Astrocyte of the hippocampus (primary cell): ENCODE measurements at regions not wholly inside any gene's neighbourhood (a gene's known extent, or its start where the extent isn't known, plus 50 kb on each side); places are given as distances from the start of the nearest gene placed in this dataset.
"Not testable (repeated sequence)": the region's sequence is repeated elsewhere in the genome, so short reads cannot be mapped to it uniquely, and the experiment has no call there.

ENCODE experiments used
- DNase-seq: peaks from one replicate; pipeline ENCODE4 v3.0.0; 2011; ENCODE audit warnings: low read depth, low spot score

DNA sequence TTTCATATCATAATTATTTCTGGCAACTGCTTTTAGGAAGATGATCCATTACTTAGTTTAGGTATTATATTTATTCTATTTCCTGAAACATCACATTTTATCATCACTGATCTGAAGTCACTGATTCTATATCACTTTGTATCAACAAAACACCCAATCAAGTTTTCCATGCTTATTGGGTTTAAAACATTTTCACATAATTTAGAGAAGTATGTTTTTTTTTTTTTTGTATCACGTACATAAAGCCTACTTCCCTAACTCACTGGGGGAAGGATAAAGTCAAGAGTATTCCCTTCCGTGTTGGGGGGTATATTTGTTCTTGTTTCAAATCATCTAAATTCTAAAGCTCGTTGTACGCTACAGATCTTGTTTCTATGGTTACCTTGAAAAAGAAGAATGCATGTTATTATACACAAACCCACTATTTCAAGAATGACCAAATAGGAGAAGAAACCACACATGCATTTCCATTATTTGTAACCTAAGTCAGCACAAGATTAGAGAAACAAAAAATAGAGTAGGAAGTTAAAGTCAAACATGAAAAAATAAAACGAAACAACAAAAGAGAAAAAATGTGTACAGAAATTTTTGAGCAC, 637.2 kb upstream of the MIR17HG start:
- DNase-seq: peak; percentile 58

DNA sequence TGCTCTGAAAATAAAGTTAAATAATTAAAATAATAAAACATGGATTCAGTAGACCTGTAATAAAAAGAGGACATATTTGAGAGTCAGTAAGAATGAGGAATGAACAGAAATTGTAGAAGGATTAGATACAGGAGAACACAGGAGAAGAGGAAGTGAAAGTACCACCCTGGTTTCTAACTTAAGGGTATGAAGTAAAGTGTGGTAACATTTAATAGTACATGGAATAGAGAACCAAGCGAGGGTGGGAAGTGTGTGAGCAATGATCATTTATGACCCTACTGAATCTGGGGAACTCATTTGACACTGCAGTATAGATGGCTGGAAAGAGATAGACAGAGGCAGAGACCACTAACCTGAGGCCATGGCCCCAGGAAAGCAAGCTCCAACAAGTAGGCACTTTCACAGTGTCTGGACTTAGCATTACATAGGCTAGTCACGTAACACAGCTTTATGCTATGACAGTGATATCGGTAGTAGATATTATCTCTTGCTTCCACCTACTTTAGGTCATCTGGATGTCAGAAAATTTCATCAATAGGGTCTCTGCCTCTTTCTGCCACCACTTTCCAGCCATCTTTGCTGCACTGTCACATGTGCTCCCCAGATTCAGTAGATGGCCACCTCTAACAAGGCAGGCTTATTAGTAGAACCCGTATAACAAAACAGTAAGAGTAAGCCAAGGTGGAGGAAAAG, 633.9 kb upstream of the MIR17HG start:
- no peak for DNase-seq

DNA sequence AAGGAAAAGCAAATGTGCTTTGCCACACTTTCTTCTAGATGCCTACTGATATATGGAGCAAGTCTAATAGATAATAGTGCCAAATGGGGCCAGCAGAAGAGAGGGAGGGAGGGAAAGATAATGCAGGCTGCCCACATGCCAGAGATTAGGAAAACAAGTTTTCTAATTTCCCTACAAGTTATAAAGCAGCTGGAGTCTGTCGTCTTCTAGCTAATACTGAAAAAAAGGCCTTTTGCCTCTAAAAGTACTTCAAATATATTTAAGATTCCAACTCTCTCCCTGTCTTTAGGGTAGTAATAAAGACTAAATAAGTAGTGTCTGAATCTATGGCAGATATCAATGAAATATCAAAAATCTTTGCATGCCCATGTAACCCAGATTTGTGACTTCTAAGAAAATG, 632.0 kb upstream of the MIR17HG start:
- no peak for DNase-seq

DNA sequence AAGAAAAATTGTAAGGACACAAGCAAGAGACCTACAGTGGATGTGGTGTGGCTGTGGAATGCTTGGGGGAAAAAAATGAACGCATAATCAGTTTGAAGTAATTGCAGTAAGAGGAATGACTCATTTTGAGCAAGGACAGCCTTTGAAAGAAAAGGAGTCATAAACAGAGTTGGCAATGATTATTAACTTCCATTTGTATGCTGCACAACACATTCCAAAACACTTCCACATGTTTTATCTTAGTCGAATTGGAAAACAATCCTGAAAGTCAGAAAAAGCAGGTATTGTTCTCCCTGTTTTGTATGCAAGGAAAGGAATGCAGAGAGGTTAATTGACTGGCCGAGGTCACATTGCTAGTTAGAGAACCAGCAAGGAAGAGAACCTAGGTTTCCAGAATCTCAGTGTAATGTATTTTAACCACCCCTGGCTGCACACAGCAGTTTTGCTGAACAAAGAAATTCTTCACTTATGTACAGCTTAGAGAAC, 630.0 kb upstream of the MIR17HG start:
- DNase-seq: peak; percentile 94

DNA sequence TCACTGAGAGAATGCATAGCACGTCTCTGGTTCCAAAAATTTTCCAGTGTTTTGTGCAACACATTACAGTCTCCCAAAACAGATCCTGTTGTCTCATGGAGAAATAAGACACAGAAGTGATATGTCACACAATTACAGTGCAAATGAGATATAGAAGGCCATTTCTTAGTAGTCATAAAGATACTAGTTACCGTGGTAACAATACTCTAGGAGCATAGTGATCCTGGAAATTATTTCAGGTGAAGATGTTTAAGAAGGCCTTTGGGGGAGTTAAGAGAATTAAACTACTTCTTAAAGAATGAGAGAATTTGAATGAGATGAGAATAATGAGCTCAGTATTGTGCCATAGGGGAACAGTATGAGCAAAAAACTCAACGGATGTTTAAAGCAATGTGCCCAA, 628.0 kb upstream of the MIR17HG start:
- DNase-seq: no peak

DNA sequence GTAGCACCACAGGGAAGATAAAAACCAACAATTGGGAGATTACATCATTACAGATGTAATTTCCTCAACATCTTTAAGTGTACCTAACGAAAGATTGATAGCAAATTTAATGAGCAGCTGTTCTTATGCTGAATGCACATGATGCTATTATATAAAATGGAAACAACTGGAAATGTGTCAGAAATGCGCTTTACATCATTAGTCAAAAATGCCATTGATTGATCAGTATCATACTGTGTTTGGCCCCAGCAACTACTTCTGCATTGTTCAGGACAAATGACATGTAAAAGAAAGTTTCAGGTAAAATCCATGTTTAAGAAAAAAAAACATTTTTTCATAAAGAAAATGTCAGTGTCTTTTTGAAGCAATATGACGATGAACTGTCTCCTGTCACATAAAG, 625.5 kb upstream of the MIR17HG start:
- DNase-seq: no peak

DNA sequence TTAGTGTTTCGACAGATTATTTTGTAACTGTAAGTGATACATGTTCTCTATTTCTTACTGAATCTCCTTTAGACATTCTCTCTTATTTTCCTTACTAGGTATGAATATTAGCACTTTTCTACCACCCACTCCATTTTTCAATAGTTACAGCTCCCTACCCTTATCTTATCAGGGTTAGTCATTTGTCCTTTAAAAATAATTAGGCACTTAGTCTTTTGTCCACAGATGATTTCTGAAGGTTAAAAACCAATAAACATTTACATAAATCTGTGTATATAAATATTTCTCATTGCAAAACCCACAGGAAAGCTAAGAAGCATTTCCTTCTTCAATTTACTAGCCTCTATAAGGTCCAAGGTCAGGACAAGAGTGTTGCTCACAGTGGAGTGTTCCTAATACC, 624.1 kb upstream of the MIR17HG start:
- DNase-seq: no peak

DNA sequence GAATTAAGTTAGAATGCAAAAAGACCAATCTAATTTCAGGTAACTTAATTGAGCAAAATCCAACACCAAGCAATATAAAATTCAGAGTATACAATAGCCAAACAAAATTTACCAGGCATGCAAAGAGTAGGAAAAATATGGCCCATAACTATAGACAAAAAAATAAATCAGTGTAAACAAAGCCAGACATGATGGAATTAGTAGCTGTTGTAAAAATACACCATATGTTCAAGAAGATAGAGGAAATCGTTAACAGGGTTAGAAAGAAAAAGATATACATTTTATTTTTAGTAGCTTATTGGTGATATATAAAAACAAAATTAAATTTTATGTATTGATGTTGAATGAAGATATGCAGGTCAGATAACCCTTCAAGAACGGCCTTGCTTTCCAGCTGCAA, 621.1 kb upstream of the MIR17HG start:
- DNase-seq: no peak

DNA sequence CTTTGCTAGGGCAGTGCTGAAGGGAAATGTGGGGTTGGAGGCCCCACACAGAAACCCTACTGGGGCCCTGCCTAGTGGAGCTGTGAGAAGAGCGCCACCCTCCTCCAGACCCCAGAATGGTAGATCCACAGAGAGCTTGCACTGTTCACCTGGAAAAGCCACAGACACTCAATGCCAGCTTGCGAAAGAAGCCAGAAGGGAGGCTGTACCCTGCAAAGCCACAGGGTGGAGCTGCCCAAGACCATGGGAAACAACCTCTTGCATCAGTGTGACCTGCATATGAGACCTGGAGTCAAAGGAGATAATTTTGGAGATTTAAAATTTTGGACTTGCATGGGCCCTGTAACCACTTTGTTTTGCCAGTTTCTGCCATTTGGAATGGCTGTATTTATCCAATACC, 615.4 kb upstream of the MIR17HG start:
- DNase-seq: no peak

DNA sequence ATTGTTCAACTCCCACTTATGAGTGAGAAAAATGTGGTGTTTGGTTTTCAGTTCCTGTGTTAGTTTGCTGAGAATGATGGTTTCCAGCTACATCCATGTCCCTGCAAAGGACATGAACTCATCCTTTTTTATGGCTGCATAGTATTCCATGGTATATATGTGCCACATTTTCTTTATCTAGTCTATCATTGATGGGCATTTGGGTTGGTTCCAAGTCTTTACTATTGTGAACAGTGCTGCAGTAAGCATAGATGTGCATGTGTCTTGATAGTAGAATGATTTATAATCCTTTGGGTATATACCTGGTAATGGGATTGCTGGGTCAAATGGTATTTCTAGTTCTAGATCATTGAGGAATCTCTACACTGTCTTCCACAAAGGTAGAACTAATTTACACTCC, 613.0 kb upstream of the MIR17HG start:
- DNase-seq: not testable (repeated sequence)

DNA sequence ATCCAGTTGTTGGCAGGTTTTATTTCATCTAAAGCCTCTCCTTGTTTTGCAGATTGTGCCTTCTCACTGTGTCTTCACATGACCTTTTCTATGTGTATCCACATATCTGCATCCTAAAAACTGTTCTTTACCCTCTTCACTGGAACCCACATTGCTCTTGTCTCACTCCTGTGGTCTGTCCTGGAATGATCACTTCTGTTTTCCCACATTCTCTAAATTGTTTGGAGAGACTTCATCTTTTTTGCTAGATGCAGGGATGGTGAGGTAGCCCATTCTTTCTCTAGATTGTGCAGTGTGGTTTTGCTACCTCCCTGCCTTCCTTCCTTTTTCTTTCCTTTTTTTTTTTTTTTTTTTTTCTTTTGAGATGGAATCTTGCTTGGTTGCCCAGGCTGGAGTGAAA, 608.6 kb upstream of the MIR17HG start:
- DNase-seq: peak; percentile 64

DNA sequence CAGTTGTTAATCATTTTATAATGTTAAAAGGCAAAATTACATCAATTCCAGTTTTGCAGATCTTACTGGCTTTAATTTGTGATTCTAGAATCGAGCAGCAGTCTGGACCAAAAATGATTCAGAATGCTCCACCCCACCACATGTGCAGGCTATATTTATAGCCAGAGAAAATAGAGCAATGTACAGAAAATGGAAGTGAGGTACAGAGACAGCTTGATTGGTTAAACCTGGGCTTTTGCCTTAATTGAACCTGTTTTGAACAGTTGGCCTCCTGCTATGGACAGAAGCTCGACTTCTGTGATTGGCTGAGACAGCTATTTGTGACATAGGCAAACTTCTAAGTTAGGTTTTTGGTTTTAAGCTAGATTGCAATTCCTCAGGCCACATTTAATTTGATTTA, 607.4 kb upstream of the MIR17HG start:
- DNase-seq: no peak

DNA sequence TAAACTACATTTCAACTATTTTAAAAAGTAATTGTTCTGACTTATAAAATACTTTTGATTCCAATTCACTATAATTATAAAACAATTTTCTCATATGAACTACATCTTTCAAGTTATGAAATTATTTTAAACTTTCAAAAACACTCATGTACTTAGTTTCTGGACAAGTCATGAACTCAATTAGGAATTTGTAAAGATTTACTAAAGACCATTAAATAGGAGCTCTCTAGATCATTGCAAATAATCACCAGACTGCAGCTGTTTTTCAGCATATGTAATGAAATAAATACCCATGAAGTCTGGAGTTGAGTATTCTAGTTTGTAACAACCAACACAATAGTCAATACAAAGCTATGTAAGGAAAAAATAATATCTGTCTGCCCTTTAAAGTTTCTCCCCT, 605.1 kb upstream of the MIR17HG start:
- DNase-seq: no peak

DNA sequence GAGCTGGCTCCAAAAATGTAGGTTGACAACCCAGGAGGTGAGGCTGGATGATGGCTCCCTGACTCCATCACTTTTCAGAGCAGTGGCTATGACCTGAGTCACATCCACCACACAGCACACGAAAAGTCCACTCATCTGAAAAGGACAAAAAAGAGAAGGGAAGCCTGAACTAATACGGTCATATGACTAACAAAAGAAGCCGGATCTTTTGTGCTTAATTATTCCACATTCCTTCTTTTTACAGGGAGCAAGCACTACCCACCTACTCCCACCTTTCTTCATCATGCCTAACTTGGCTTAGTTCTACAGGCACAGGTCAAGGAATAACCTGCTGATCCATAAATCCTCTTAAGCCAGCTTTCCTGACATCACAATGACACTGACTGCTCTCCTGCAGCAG, 601.3 kb upstream of the MIR17HG start:
- DNase-seq: peak; percentile 35

DNA sequence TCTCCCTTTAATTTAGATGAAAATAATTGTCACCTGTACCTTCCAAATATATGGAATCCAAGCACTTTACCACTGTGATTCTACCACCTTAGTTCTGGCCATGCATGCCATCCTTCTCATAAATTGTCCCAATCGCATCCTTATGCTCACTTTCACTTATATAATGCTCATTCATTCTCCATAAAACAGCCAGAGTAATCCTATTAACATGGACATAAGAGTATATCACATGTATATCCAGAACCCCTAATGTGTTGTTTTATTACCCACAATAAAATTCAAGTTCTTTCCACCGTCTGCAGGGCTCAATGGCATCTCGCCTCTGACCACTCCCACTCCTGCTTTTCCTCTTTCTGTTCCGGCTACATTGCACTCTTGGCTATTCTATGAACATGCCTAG, 597.5 kb upstream of the MIR17HG start:
- DNase-seq: no peak

DNA sequence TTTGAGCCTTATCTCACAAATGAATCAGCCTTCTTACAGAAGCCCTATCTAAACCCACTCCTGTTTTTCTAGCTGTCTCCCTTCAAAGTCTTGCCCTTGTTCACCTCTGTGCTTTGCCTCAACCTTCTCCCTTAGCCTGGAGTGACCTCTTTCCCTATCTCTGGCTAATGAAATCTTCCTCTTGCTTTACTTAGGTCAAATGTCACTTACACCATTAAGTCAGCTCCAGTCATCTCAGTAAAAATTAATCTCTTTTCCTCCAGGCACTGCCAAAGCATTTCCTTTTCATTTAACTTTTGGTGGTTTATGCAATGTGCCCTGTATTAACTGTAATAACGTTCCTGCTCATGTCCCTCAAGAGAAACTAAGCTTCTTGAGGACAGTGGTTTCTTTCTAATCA, 596.5 kb upstream of the MIR17HG start:
- no peak for DNase-seq

DNA sequence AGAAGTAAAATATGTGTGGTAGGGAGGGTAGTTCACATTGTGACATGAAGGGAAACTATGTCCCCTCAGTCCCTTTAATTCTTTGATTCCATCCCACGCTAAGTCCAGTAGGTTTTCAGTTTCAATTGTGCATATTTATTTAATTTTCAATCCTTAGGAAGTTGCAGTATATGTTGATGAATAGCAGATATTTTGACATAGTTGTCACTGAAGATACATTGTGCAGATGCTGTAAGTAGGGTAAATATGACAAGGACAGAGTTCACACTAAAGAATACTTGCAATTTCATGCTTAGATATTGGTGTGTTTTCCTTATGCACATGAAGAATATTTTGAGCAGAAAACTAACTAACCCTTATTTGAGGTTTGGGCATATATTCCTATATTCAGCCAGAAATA, 595.4 kb upstream of the MIR17HG start:
- no peak for DNase-seq

DNA sequence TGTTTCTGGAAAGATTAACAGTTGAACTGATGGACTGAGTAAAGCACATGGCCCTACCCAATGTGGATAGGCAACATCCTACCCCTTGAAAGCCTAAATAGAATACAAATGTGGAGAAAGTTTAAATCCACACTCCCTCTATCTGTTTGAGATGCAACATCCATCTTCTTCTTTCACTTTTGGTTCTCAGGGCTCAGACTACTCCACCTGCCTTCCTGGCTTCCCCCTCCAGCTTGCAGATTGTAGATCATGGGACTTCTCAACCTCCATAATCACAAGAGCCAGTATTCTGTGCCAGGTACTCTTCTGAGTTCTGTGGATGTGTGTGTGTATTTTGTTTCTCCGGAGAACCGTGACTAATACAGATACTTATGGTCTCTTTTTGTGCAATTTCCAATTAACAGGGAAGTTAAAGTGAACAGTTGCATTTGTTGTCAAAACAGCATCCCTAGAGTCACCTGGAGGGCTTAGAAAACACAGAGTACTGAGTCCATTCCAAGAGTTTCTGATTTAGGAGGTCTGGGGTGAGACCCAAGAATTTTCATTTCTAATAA, 590.3 kb upstream of the MIR17HG start:
- peak; percentile 45 for DNase-seq

DNA sequence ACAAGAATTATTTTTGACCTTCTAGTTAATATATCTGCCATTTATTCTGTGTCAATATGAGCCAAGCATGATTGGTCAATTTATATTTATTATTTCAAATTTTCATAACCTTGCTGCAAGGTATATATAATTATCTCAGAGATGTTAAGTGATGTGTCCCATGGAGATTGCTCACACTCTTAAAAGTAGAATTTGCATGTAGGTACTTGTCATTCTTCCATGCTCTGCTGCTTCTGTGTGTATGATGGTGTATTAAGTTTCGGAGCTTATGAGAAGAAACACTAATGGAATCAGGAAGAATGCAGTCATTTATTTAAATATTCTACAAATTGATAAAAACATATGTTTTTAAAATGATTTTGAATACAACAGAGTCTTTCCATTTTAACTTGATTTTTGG, 586.8 kb upstream of the MIR17HG start:
- no peak for DNase-seq

DNA sequence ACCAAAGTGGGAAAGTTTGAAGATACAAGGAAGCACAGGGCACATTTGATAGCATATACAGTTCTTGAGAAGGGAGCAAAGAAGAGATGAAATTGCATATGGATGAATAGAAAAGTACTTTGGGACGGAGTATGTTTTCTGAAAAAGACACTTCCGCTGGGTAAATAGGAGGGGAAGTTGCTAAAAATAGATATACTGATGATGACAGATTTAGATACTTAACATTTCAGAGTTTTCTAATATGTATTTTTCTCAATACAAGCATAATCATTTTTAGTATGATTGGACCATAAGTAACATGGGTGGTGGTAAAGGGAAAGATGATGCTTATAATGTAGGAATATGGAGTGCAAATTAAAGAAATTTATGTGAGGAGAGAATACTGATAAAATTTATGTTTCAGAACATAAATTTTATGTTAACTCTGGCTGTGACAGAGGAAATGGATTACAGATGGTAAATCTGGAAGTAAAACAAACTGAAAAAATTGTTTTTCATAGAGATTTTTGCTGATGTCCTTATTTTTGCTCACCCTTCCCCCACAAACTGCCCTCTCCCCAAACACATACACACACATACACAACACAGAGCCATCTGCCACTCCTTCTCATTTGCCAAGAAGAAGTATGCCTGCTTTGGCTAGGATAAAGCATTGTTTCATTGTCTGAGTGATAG, 583.9 kb upstream of the MIR17HG start:
- DNase-seq: no peak

DNA sequence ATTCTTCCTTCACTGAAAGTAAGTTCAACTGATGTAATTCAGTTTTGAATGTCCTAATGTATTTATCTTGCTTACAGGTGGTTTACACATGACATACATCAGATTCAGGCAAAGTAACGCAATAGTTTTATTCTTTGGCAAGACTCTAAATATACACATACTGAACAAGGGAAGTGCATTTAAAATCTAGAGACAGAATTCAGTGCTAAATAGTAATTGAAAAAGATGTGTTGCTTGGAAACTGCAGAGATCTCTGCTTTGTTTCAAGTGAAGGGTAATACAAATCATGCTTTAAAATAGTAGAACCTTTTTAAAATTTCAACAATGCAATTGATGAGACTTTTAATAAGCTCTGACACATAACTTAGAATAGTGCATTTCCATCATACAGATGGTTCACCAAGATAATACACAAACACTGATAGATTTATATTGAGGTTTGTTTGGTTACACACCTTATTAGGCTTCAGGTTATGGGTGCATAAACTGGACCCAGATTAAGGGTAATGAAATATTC, 581.0 kb upstream of the MIR17HG start:
- no peak for DNase-seq

DNA sequence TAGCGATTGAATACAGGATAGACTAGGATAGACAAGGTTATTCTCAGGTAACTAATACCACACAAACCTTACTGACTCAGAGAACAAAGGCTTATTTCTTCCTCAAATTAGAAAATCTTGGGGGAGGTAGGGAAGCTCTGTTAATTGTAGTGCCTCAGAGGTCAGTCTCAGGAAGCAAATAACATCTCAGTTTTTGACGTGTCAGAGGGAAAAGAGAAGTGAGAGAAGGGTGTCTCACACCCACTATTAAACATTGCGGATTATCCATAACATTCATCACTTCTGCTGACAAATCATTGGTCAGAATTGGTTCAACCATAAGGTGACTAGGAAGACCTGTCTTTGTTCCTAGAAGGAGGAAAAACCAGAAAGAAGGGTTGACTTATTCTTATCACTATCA, 579.4 kb upstream of the MIR17HG start:
- DNase-seq: no peak

DNA sequence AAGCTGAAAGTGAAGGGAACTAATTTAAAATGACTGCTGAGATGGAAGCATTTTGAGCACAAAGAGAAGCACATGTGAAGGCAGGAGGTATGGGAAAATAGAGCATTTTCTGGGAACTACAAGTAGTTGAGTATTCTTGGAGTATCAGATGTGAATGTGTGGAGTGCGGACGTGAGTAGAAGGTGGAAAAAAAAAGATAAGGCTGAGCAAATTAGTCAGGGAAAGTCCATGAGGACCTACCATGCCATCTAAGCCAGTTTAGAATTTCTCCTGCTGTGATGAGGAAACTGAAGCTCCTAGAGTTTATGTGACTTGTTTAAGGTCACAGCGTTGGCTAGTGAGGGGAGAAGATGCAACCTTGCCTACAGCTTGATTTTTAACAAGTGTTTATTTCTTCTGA, 578.1 kb upstream of the MIR17HG start:
- no peak for DNase-seq
